Cardiac muscle cell (in vitro differentiated cells and primary cell): ENCODE measurements at regions not wholly inside any gene's neighbourhood (a gene's known extent, or its start where the extent isn't known, plus 50 kb on each side); places are given as distances from the start of the nearest gene placed in this dataset.

Experiments used
- DNase-seq, 2 donors: peaks; one replicate each; pipeline versions ENCODE4 v3.0.0 to v3.0.0-alpha.2; 2010 to 2017; ENCODE audit warnings: low read depth in 1 of 2, low spot score in 1 of 2
- H3K27ac ChIP-seq: fragments of 200-600 bp; sonication (generic); 2 replicates; pipeline ENCODE4 v1.5.1; 2016
- H3K27me3 ChIP-seq: fragments of 200-600 bp; sonication (generic); 2 replicates; pipeline ENCODE4 v1.6.0; 2016; ENCODE audit warnings: control low read depth
- H3K36me3 ChIP-seq: fragments of 200-600 bp; sonication (generic); 2 replicates; pipeline ENCODE4 v1.5.1; 2016; ENCODE audit warnings: control low read depth
- H3K4me1 ChIP-seq: fragments of 200-600 bp; sonication (generic); 2 replicates; pipeline ENCODE4 v1.8.1; 2017; ENCODE audit warnings: low read depth, mild to moderate bottlenecking, mixed run types
- H3K4me3 ChIP-seq: fragments of 200-600 bp; sonication (generic); 2 replicates; pipeline ENCODE4 v1.5.1; 2016; ENCODE audit warnings: mild to moderate bottlenecking
- H3K9me3 ChIP-seq: fragments of 200-600 bp; sonication (generic); 2 replicates; pipeline ENCODE4 v1.5.1; 2017; ENCODE audit warnings: low read depth, mild to moderate bottlenecking, control low read depth
- TF ChIP-seq, protein P1 (sequence below): IDR thresholded peaks from 2 replicates; pipeline ENCODE4 v1.5.1; 2012; ENCODE audit warnings: low read depth, mild to moderate bottlenecking, low read length

GRCh38 chr6:54587277-54587676 lies 259.3 kb upstream of the FAM83B start:
- TF ChIP-seq, protein P1, sequence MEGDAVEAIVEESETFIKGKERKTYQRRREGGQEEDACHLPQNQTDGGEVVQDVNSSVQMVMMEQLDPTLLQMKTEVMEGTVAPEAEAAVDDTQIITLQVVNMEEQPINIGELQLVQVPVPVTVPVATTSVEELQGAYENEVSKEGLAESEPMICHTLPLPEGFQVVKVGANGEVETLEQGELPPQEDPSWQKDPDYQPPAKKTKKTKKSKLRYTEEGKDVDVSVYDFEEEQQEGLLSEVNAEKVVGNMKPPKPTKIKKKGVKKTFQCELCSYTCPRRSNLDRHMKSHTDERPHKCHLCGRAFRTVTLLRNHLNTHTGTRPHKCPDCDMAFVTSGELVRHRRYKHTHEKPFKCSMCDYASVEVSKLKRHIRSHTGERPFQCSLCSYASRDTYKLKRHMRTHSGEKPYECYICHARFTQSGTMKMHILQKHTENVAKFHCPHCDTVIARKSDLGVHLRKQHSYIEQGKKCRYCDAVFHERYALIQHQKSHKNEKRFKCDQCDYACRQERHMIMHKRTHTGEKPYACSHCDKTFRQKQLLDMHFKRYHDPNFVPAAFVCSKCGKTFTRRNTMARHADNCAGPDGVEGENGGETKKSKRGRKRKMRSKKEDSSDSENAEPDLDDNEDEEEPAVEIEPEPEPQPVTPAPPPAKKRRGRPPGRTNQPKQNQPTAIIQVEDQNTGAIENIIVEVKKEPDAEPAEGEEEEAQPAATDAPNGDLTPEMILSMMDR = no peak
- Histone ChIP-seq H3K9me3 (no peaks in the 10 kb centered on the region), H3K4me1 (no peaks in the 10 kb centered on the region), H3K36me3 (no peaks in the 10 kb centered on the region), H3K4me3 (no peak overlapping the region), H3K27ac (no peak overlapping the region), H3K27me3 (no peaks in the 10 kb centered on the region)
- peak in 1 of 2 donors; percentile 5 for DNase-seq

DNA sequence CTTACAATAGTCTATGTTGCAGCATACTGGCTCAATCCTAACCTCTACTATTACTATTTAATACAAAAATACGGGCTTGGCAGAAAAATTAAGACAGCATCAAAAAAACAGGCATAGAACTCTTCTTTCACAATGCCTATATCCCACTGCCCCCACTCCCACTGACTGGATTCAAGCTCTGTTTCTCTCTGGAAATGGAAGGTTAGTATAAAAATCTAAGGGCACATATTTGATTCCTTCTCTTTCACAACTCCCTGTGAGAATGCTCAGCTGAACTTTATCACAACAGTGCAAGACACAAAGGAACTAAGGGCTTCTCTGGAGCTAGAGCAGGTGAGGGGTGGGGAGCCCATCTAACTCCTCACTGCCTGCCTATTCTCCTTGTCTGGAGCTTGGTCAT lies 258.4 kb upstream of the FAM83B start:
- Histone ChIP-seq H3K36me3 (no peaks in the 10 kb centered on the region), H3K4me3 (no peak overlapping the region), H3K9me3 (no peaks in the 10 kb centered on the region), H3K27me3 (no peaks in the 10 kb centered on the region), H3K4me1 (no peaks in the 10 kb centered on the region), H3K27ac (no peak overlapping the region)
- TF ChIP-seq, protein P1 = no peak
- DNase-seq = peak in 1 of 2 donors; percentile 24

DNA sequence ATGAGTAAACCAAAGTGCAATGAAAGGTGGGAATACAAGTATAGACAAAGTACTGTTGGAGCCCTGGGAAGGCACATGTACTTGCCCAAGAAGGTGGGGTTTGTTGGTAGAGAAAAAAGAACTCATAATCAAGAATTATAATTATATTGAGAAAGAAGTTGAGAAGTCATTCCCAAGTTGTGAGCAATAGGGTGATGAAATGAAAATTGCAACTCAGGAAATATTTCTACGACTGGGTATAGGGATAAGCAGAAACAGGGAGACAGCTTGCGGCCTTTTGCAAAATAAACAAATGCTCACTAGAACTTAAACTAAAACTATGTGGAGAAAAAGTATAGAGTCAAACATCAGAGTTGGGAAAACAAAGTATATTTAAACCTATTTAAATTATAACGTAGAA lies 250.7 kb upstream of the FAM83B start:
- Histone ChIP-seq H3K27me3 (no peaks in the 10 kb centered on the region), H3K27ac (no peak overlapping the region), H3K9me3 (no peaks in the 10 kb centered on the region), H3K4me3 (no peak overlapping the region), H3K4me1 (no peaks in the 10 kb centered on the region), H3K36me3 (no peaks in the 10 kb centered on the region)
- DNase-seq = peak in 1 of 2 donors; percentile 73
- TF ChIP-seq, protein P1 = no peak

DNA sequence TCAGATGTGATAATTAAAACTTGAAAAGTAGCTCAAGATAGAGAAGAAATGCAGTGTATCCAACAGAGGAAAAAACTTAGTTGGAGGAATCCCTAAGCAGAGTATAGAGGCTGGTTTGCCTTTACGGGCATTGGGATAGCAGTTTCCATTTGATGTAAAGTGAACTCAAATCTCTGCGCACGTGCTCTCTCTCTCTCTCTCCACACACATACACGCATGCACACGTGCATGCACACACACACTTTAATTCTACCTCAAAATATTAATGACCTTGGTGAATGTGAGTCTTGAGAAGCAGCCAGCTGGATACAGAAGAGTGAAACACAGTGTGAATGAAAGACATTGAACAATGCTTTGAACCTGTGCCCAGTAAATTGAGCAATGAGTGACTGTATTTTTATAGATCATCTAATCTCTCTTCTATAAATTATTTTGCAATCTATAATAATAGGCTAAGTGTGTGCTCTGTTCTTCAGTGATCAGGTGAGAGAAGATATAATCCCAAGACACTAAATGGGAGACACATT lies 247.7 kb upstream of the FAM83B start:
- H3K27ac ChIP-seq = no peak overlapping the region
- no peaks in the 10 kb centered on the region for H3K4me1 ChIP-seq
- peak in 1 of 2 donors; percentile 48 for DNase-seq
- no peaks in the 10 kb centered on the region for H3K27me3 ChIP-seq
- no peaks in the 10 kb centered on the region for H3K9me3 ChIP-seq
- H3K36me3 ChIP-seq = no peaks in the 10 kb centered on the region
- no peak overlapping the region for H3K4me3 ChIP-seq
- TF ChIP-seq, protein P1 = no peak

DNA sequence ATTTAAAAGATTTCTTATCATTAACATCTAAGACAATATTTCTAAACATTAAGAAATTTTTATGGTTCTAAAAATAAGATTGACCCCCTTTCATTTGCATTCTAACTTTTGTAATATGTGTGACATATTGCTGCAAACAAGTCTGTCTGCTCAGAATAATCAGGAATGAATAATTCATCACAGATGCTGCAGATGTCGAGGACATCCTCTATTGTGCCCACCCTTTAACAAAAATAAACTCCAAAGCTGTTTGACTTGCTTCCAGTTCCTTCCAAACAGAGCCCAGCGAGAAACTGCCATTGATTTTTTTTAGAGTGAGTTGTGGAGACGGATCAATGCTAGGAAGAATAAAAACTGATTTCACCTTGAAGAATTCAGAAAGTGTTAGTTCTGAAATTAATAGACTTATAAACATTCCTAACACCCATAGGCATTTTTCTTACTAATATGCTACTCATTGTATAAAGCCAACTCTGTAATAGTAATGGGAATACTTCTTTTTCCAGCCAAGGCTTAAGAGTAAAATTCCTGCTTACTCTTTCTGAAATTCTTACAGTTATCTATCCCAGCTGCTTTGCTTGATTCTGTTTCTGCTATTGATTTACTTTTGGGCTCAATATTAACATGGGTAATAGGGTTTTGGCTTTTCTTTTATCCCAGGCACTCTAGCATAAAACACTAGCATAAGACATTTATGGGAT lies 244.8 kb upstream of the FAM83B start:
- no peaks in the 10 kb centered on the region for H3K27me3 ChIP-seq
- H3K27ac ChIP-seq = no peak overlapping the region
- H3K36me3 ChIP-seq = no peaks in the 10 kb centered on the region
- TF ChIP-seq, protein P1 = no peak
- no peak overlapping the region for H3K4me3 ChIP-seq
- H3K4me1 ChIP-seq = no peaks in the 10 kb centered on the region
- H3K9me3 ChIP-seq = no peaks in the 10 kb centered on the region
- no peak for DNase-seq
